ENCODE measurements at regions not wholly inside any gene's neighbourhood (a gene's known extent, or its start where the extent isn't known, plus 50 kb on each side); places are given as distances from the start of the nearest gene placed in this dataset.
"Not testable (repeated sequence)": the region's sequence is repeated elsewhere in the genome, so short reads cannot be mapped to it uniquely, and the experiment has no call there.

GRCh38 chr10:71107117-71107516, 105.3 kb upstream of the UNC5B start:
- H3K4me3 ChIP-seq (ENCODE audit: insufficient read depth, low read depth, low read length); ATAC-seq (ENCODE audit: low read depth); BruUV-seq (replicated peaks); in situ Hi-C loops (cut with MboI; ENCODE audit: low sequenced_read_pairs); dilution Hi-C loops (cut with HindIII; ENCODE audit: low sequenced_read_pairs, unreplicated experiment); H4K20me1 ChIP-seq (ENCODE audit: insufficient read depth, low read length); H3K36me3 ChIP-seq (ENCODE audit: control insufficient read depth, insufficient read depth, low read length); H3K9me1 ChIP-seq (ENCODE audit: insufficient read depth, low read length); H3K9me3 ChIP-seq (ENCODE audit: control insufficient read depth, insufficient read depth, low read length); CTCF ChIA-PET; H4K5ac ChIP-seq (ENCODE audit: low read depth, low read length); H3K79me1 ChIP-seq (ENCODE audit: low read depth in 1 of 2, low read length in 2 of 2); H3K18ac ChIP-seq (ENCODE audit: low read depth, low read length); H3K23ac ChIP-seq (ENCODE audit: low read depth, low read length); H2AK5ac ChIP-seq (ENCODE audit: low read depth, low read length); POLR2A ChIA-PET (ENCODE audit: unreplicated experiment); H2AK9ac ChIP-seq (replicated peaks; ENCODE audit: low read depth, low read length, poor library complexity); H3K4me1 ChIP-seq (ENCODE audit: control insufficient read depth, insufficient read depth, low read length); H3K14ac ChIP-seq (replicated peaks; ENCODE audit: low read depth, low read length); H2BK20ac ChIP-seq (ENCODE audit: low read depth, low read length); H3K4me2 ChIP-seq (ENCODE audit: low read depth, low read length); H4K8ac ChIP-seq (ENCODE audit: low read depth in 2 of 2, low read length in 2 of 2); H3K9ac ChIP-seq (ENCODE audit: low read depth, low read length); DNase-seq; H3K56ac ChIP-seq (ENCODE audit: extremely low read depth, insufficient read depth, low read length); intact Hi-C loops (cut with micrococcal nuclease); H2BK120ac ChIP-seq (ENCODE audit: low read depth, low read length); H2AFZ ChIP-seq (replicated peaks; ENCODE audit: low read length, poor library complexity); H3K27ac ChIP-seq (ENCODE audit: insufficient read depth, low read length); H3K4ac ChIP-seq (ENCODE audit: low read depth, low read length); H2BK15ac ChIP-seq (ENCODE audit: low read depth, low read length); H2BK5ac ChIP-seq (ENCODE audit: low read depth, low read length, poor library complexity, severe bottlenecking); H4K91ac ChIP-seq (ENCODE audit: insufficient read depth, low read depth, low read length); H3K27me3 ChIP-seq (ENCODE audit: control insufficient read depth, insufficient read depth, low read length): not testable (repeated sequence)
- no CpG with 5 or more reads among the region's 7 CpGs for WGBS, 2 experiments (ENCODE audit: extremely low coverage in 2 of 2, insufficient read length in 1 of 2)

- H3K14ac ChIP-seq (replicated peaks; ENCODE audit: low read depth, low read length) = not testable (repeated sequence)
Measured at GRCh38 chr10:71108042-71108441, 104.3 kb upstream of the UNC5B start.

More at GRCh38 chr10:71108042-71108441, 104.3 kb upstream of the UNC5B start:
- H3K56ac ChIP-seq (ENCODE audit: extremely low read depth, insufficient read depth, low read length); H2BK120ac ChIP-seq (ENCODE audit: low read depth, low read length); H3K18ac ChIP-seq (ENCODE audit: low read depth, low read length); H3K4me1 ChIP-seq (ENCODE audit: control insufficient read depth, insufficient read depth, low read length); CTCF ChIA-PET; H4K91ac ChIP-seq (ENCODE audit: insufficient read depth, low read depth, low read length); in situ Hi-C loops (cut with MboI; ENCODE audit: low sequenced_read_pairs); ATAC-seq (ENCODE audit: low read depth); H3K9ac ChIP-seq (ENCODE audit: low read depth, low read length); H3K9me1 ChIP-seq (ENCODE audit: insufficient read depth, low read length); H2BK5ac ChIP-seq (ENCODE audit: low read depth, low read length, poor library complexity, severe bottlenecking); H3K27me3 ChIP-seq (ENCODE audit: control insufficient read depth, insufficient read depth, low read length); H2BK15ac ChIP-seq (ENCODE audit: low read depth, low read length); H3K27ac ChIP-seq (ENCODE audit: insufficient read depth, low read length); H2AK5ac ChIP-seq (ENCODE audit: low read depth, low read length); H3K4me3 ChIP-seq (ENCODE audit: insufficient read depth, low read depth, low read length); BruUV-seq (replicated peaks); H2AK9ac ChIP-seq (replicated peaks; ENCODE audit: low read depth, low read length, poor library complexity); intact Hi-C loops (cut with micrococcal nuclease); H4K20me1 ChIP-seq (ENCODE audit: insufficient read depth, low read length); H3K23ac ChIP-seq (ENCODE audit: low read depth, low read length); H2AFZ ChIP-seq (replicated peaks; ENCODE audit: low read length, poor library complexity); DNase-seq; dilution Hi-C loops (cut with HindIII; ENCODE audit: low sequenced_read_pairs, unreplicated experiment); H3K4ac ChIP-seq (ENCODE audit: low read depth, low read length); H3K36me3 ChIP-seq (ENCODE audit: control insufficient read depth, insufficient read depth, low read length); H4K8ac ChIP-seq (ENCODE audit: low read depth in 2 of 2, low read length in 2 of 2); H3K9me3 ChIP-seq (ENCODE audit: control insufficient read depth, insufficient read depth, low read length); H2BK20ac ChIP-seq (ENCODE audit: low read depth, low read length); H4K5ac ChIP-seq (ENCODE audit: low read depth, low read length); POLR2A ChIA-PET (ENCODE audit: unreplicated experiment); H3K79me1 ChIP-seq (ENCODE audit: low read depth in 1 of 2, low read length in 2 of 2); H3K4me2 ChIP-seq (ENCODE audit: low read depth, low read length): not testable (repeated sequence)
- whole genome bisulfite sequencing, 2 experiments (ENCODE audit: extremely low coverage in 2 of 2, insufficient read length in 1 of 2) = no CpG with 5 or more reads among the region's 1 CpG

Measured in IMR-90 (cell line).